ENCODE measurements at regions not wholly inside any gene's neighbourhood (a gene's known extent, or its start where the extent isn't known, plus 50 kb on each side); places are given as distances from the start of the nearest gene placed in this dataset.

DNA sequence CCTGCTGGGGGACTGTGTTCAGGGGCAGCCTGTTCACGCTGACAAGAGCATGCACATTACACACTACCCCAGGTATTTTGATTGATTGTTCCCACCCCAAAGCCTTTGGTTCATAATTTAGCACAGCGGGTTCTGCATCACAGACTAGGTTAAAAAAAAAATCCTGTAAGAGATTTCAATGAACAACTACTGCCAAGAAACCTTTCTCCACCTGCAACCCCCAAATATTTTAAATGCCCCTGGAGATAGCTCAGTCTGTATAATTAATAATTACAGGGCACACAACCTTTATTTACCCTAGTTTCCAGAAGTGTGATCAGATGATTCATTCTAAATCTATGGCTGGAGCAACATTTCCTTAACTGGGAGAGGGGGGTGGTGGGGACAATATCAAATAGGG lies 87.6 kb downstream of the NR2F2 start:
- TF ChIP-seq CTCF (IDR thresholded peaks at IDR 0.05; ENCODE audit: low read length, missing control alignments) = no peak
- H3K4me3 ChIP-seq (replicated peaks; ENCODE audit: low read depth, low read length) = no peak overlapping the region
- DNase-seq (ENCODE audit: low read depth) = no peak

GRCh38 chr15:96421178-96421601 lies 90.7 kb downstream of the NR2F2 start:
- no peak overlapping the region for H3K4me3 ChIP-seq (replicated peaks; ENCODE audit: low read depth, low read length)
- no peak for TF ChIP-seq CTCF (IDR thresholded peaks at IDR 0.05; ENCODE audit: low read length, missing control alignments)
- no peak for DNase-seq (ENCODE audit: low read depth)

DNA sequence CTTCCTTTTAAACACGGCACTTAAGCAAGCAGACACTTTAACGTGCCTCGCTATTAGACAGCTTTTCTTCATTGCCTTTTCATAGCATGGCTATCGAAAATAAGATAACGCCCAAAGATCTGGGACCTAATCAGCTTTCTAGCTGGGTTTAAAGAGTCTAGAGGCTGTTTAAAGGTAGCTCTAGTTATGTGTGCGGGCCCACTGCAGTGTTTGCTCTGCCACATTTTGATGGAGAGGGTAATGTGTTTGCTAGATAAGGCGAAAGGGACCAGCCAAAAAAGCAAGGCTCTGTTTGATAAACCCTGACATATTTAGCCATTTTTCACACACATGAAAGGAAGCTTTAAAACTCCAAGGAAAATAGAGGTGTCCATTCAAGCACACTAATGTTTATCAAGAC lies 91.6 kb downstream of the NR2F2 start:
- DNase-seq (ENCODE audit: low read depth) = no peak
- H3K4me3 ChIP-seq (replicated peaks; ENCODE audit: low read depth, low read length) = no peak overlapping the region
- no peak for TF ChIP-seq CTCF (IDR thresholded peaks at IDR 0.05; ENCODE audit: low read length, missing control alignments)

DNA sequence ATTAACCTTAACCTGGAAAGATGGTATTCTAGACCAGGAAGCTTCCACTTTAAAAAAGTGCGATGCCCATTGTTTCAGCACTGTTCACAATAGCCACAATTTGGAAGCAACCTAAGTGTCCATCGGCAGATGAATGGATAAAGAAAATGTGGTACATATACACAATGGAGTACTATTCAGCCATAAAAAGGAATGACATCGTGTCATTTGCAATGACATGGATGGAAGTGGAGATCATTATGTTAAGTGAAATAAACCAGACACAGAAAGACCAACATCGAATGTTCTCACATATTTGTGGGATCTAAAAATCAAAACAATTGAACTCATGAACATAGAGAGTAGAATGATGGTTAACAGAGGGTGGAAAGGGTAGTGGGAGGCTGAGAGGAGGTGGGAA lies 94.2 kb downstream of the NR2F2 start:
- no peak for TF ChIP-seq CTCF (IDR thresholded peaks at IDR 0.05; ENCODE audit: low read length, missing control alignments)
- H3K4me3 ChIP-seq (replicated peaks; ENCODE audit: low read depth, low read length) = no peak overlapping the region
- no peak for DNase-seq (ENCODE audit: low read depth)

DNA sequence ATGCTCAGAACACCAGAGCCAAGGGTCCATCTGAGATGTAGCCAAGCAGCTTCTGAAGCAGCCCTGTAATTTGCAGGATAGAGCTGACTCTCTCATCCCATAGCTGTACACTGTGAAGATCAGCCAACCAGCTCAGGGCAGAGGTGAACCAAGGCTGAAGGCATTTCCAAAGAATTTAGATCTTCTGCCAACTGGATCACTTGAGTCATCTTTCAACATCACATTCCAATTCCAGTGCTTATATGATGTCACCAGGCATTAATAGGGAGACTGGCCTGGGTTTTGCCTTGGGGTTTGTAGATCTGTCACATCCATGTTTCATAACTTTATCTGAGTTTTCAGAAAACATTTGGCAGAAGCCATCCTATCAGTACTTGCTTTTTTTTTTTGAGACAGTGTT lies 98.2 kb downstream of the NR2F2 start:
- TF ChIP-seq CTCF (IDR thresholded peaks at IDR 0.05; ENCODE audit: low read length, missing control alignments) = no peak
- no peak overlapping the region for H3K4me3 ChIP-seq (replicated peaks; ENCODE audit: low read depth, low read length)
- peak; percentile 92 for DNase-seq (ENCODE audit: low read depth)

DNA sequence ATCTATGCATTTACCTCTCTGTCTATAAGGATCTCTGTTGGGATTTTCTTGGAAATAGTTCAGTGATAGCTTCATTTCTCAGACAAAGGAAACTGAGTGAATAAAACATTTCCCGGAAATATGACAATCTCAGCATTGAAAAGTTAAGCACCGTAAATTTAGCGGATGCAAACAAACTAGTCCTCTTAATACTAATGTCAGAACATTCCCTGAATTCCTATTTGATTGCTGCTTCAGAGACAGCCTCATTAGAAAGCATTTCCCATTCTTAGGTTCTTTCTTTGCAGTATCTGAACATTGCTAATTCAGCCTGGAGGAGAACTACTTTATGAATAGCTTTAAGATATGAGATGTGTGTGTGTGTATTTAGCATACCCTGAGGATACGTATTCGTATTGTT lies 101.3 kb downstream of the NR2F2 start:
- DNase-seq (ENCODE audit: low read depth) = no peak
- H3K4me3 ChIP-seq (replicated peaks; ENCODE audit: low read depth, low read length) = no peak overlapping the region
- no peak for TF ChIP-seq CTCF (IDR thresholded peaks at IDR 0.05; ENCODE audit: low read length, missing control alignments)

- no peak overlapping the region for H3K4me3 ChIP-seq (replicated peaks; ENCODE audit: low read depth, low read length)
- no peak for DNase-seq (ENCODE audit: low read depth)
- TF ChIP-seq CTCF (IDR thresholded peaks at IDR 0.05; ENCODE audit: low read length, missing control alignments) = no peak
These were observed 104.5 kb downstream of the NR2F2 start for GRCh38 chr15:96435022-96435421.

Measured in fibroblast of pulmonary artery (primary cell).